Pancreas (tissue), 10 donors: ENCODE measurements at regions not wholly inside any gene's neighbourhood (a gene's known extent, or its start where the extent isn't known, plus 50 kb on each side); places are given as distances from the start of the nearest gene placed in this dataset.

Source experiments
- ATAC-seq, 4 donors: fragments of 200-7000 bp; cut with Tn5 transposase; one replicate each; pipeline versions ENCODE4 v1.8.0 to v1.9.1; 2020; ENCODE audit warnings: mild to moderate bottlenecking in 4 of 4, moderate library complexity in 4 of 4
- DNase-seq, 6 donors: peaks; one replicate each; pipeline ENCODE4 v3.0.0-alpha.2; 2020
- FAIRE-seq: peaks from 2 replicates; lab custom pipeline; 2012; peaks lifted over from hg19 to GRCh38; lab: Jason Lieb, UNC
- H3K27ac ChIP-seq, 4 donors: fragments of 200-600 bp; sonication (generic); 1 replicate in 3 of 4; 2 replicates in 1 of 4; pipeline versions ENCODE4 v1.5.0 to v1.8.0; 2020
- H3K27me3 ChIP-seq, 4 donors: fragments of 200-600 bp; one replicate each; pipeline ENCODE4 v1.8.0; 2021
- H3K36me3 ChIP-seq, 3 donors: fragments of 200-600 bp; sonication (generic) in 1 of 3; one replicate each; pipeline versions ENCODE4 v1.5.0 to v1.8.0; 2020 to 2021
- H3K4me1 ChIP-seq, 3 donors: fragments of 200-600 bp; one replicate each; pipeline ENCODE4 v1.8.0; 2021
- H3K4me3 ChIP-seq, 4 donors: fragments of 200-600 bp; sonication (generic) in 2 of 4; one replicate each; pipeline versions ENCODE4 v1.5.0 to v1.8.0; 2020 to 2021
- H3K9me3 ChIP-seq, 4 donors: fragments of 200-600 bp; one replicate each; pipeline ENCODE4 v1.8.0; 2021
- WGBS, 2 donors: extraction: QIAGEN DNeasy Blood & Tissue Kit; methylation state at CpG; one replicate each; pipeline ENCODE4 v1.1.7; 2013; 5-methylcytosine and 5-hydroxymethylcytosine counted together
- intact Hi-C, 3 donors: fragments of 100-400 bp; cut with DNase I; formaldehyde crosslinking; loops; one replicate each; pipeline versions ENCODE4 v1.11.1 to v1.14.2; 2022
- TF ChIP-seq, protein P1 (sequence below), 4 donors: fragments of 200-600 bp; sonication (generic) in 3 of 4; IDR thresholded peaks; one replicate each; pipeline versions ENCODE4 v1.5.0 to v1.8.0; 2021; ENCODE audit warnings: antibody characterized with exemption in 4 of 4
- donor health status: healthy with polysubstance abuse.
- donor health status: DM: no; HTN: no; CAD: no; lungs with moderate emphysema.
- donor health status: DM: no; HTN: no; CAD: no.
- donor health status: control.
- donor health status: control.
- donor health status: Bipolar disorder and iron deficiency.
- donor health status: DM: yes; HTN: yes; CAD: no.
- donor health status: DM: no; HTN: no; CAD: no.
- donor health status: DM: no; HTN: no; CAD: no.
- donor health status: DM: yes; HTN: yes; CAD: no.

DNA sequence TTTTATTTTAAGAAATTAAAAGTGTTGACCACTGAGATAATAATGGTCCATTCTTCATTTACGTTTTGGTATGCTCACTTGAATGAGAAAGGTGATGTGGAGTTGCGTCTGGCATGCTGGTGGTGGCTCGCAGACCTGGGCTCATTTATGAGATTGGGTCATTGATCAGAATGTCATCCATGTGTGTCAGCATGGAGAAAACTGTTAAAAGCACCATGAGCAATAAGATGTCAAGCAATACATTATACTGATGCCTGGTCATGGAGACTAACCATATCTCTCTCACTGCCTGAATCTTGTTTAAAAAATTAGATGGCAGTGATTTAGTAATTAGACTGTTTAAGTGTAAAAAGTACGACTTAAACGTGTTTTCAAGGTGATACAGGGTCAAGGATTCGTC, 503.4 kb upstream of the SEMA6D start:
- intact Hi-C loops: no loop called here
- no peak for FAIRE-seq
- WGBS, 2 donors: 43 to 48% methylated on average over 6 of the region's 6 CpGs
- H3K27me3 ChIP-seq: no peaks in the 10 kb centered on the region
- H3K36me3 ChIP-seq: no peaks in the 10 kb centered on the region
- no peak overlapping the region for H3K4me3 ChIP-seq
- TF ChIP-seq, protein P1, sequence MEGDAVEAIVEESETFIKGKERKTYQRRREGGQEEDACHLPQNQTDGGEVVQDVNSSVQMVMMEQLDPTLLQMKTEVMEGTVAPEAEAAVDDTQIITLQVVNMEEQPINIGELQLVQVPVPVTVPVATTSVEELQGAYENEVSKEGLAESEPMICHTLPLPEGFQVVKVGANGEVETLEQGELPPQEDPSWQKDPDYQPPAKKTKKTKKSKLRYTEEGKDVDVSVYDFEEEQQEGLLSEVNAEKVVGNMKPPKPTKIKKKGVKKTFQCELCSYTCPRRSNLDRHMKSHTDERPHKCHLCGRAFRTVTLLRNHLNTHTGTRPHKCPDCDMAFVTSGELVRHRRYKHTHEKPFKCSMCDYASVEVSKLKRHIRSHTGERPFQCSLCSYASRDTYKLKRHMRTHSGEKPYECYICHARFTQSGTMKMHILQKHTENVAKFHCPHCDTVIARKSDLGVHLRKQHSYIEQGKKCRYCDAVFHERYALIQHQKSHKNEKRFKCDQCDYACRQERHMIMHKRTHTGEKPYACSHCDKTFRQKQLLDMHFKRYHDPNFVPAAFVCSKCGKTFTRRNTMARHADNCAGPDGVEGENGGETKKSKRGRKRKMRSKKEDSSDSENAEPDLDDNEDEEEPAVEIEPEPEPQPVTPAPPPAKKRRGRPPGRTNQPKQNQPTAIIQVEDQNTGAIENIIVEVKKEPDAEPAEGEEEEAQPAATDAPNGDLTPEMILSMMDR (IDR thresholded peaks at IDR 0.05): no peak
- no peaks in the 10 kb centered on the region for H3K4me1 ChIP-seq
- H3K9me3 ChIP-seq: no peaks in the 10 kb centered on the region
- no peak overlapping the region for H3K27ac ChIP-seq
- no peak for ATAC-seq
- DNase-seq: no peak

DNA sequence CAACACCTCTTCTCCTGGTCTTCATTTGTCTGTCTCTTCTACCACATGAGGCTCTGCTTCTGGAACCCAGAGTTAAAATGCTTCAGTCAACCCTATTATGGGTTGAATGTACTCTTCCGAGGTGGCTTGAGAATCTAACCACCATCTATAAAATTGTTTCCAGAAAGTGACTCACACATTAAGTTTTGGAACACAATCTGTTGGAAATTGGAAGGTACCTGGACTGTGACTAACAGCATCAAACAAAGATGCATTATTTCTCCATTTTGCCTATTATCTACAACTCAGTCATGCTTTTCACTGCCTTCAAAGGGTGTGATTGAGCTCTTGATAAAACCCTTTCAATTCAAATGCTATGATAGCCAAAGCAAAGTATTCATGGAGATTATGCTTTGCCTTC, 499.0 kb upstream of the SEMA6D start:
- Histone ChIP-seq H3K27ac (no peak overlapping the region), H3K27me3 (no peaks in the 10 kb centered on the region), H3K9me3 (no peaks in the 10 kb centered on the region), H3K4me1 (no peaks in the 10 kb centered on the region), H3K36me3 (no peaks in the 10 kb centered on the region), H3K4me3 (no peak overlapping the region)
- 66 to 82% methylated on average over 1 of the region's 1 CpG for WGBS, 2 donors
- no peak for ATAC-seq
- FAIRE-seq: no peak
- TF ChIP-seq, protein P1 (IDR thresholded peaks at IDR 0.05): no peak
- no peak for DNase-seq
- intact Hi-C loops: no loop called here

- H3K9me3 ChIP-seq: no peaks in the 10 kb centered on the region
- ATAC-seq (no peak), FAIRE-seq (no peak), DNase-seq (no peak)
- no peak overlapping the region for H3K27ac ChIP-seq
- WGBS, 2 donors: 69 to 94% methylated on average over 1 of the region's 1 CpG
- H3K4me1 ChIP-seq: peaks cover 0 to 6% (median 0%) of the 10 kb centered on the region in 3 donors
- intact Hi-C loops: loop anchor here in 1 of 3 donors (10.0 kb wide), 1 partner anchor 150 kb away; no protein-coding TSS in a partner anchor
- TF ChIP-seq, protein P1 (IDR thresholded peaks at IDR 0.05): no peak
- H3K36me3 ChIP-seq: no peaks in the 10 kb centered on the region
- no peak overlapping the region for H3K4me3 ChIP-seq
- H3K27me3 ChIP-seq: no peaks in the 10 kb centered on the region
Measured at GRCh38 chr15:47244361-47244760, 472.9 kb upstream of the SEMA6D start.

DNA sequence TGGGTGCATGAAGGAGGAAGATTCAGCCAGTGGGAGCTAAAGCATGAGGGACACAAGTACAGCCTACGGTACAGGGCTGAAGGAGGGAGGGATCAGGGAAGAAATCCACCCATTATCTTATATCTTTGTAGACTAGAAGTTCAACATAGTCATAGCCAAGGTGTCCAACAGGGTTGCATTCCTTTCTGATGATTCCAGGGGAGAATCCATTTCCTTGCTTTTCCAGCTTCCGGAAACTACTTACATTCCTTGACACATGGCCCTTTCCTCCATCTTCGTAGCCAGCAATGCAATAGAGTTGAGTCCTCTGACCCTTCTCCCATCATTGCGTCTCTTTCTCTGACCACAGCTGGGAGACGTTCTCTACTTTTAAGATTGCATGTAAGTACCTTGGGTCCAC, 471.0 kb upstream of the SEMA6D start:
- no peak for FAIRE-seq

GRCh38 chr15:47258521-47258920, 458.8 kb upstream of the SEMA6D start:
- FAIRE-seq: no peak
- intact Hi-C loops: no loop called here
- no peak for ATAC-seq
- no peak for DNase-seq
- H3K27me3 ChIP-seq: no peaks in the 10 kb centered on the region
- H3K36me3 ChIP-seq: no peaks in the 10 kb centered on the region
- WGBS, 2 donors: 62 to 84% methylated on average over 3 of the region's 3 CpGs
- H3K4me1 ChIP-seq: no peaks in the 10 kb centered on the region
- H3K4me3 ChIP-seq: no peak overlapping the region
- H3K9me3 ChIP-seq: no peaks in the 10 kb centered on the region
- TF ChIP-seq, protein P1 (IDR thresholded peaks at IDR 0.05): no peak
- no peak overlapping the region for H3K27ac ChIP-seq

More for the DNA sequence above, 471.0 kb upstream of the SEMA6D start:
- TF ChIP-seq, protein P1 (IDR thresholded peaks at IDR 0.05): no peak
- Histone ChIP-seq H3K27me3 (no peaks in the 10 kb centered on the region), H3K27ac (no peak overlapping the region), H3K36me3 (no peaks in the 10 kb centered on the region), H3K9me3 (no peaks in the 10 kb centered on the region), H3K4me3 (no peak overlapping the region), H3K4me1 (peaks cover 0 to 6% (median 0%) of the 10 kb centered on the region in 3 donors)
- ATAC-seq: no peak
- no peak for DNase-seq
- intact Hi-C loops: loop anchor here in 1 of 3 donors (10.0 kb wide), 1 partner anchor 152 kb away; no protein-coding TSS in a partner anchor
- 87 to 95% methylated on average over 5 of the region's 5 CpGs for WGBS, 2 donors
